ENCODE measurements at regions not wholly inside any gene's neighbourhood (a gene's known extent, or its start where the extent isn't known, plus 50 kb on each side); places are given as distances from the start of the nearest gene placed in this dataset.
"Not testable (repeated sequence)": the region's sequence is repeated elsewhere in the genome, so short reads cannot be mapped to it uniquely, and the experiment has no call there.

DNA sequence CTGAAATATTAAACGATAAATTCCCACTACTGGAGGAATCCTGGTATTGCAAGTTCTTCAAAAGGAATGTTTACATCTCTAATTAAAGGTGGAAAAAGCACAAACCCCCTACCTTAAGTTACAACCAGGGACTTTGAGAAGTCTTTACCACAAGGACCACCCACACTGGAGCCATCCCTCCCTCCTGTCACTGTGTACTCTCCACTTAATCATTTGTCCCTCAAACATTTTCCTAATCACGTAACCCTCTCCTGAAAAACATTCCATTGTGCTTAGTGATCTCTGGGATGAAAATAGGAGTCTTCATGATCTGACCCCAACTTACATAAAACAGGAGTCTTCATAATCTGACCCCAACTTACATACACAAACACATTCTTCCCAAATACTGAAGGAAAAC lies 85.7 kb downstream of the SUCLG1 start:
- DNase-seq: no peak

DNA sequence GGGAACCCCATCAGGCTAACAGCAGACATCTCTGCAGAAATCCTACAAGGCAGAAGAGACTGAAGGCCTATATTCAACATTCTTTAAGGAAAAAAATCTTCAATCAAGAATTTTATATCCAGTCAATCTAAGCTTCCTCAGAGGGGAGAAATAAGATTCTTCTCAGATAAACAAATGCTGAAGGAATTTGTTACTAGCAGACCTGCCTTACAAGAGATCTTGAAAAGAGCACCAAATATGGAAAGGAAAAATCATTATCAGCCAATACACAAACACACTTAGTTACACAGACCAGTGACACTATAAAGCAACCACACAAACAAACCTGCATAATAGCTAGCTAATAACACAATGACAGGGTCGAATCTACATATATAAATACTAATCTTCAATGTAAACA lies 96.5 kb downstream of the SUCLG1 start:
- no peak for DNase-seq

DNA sequence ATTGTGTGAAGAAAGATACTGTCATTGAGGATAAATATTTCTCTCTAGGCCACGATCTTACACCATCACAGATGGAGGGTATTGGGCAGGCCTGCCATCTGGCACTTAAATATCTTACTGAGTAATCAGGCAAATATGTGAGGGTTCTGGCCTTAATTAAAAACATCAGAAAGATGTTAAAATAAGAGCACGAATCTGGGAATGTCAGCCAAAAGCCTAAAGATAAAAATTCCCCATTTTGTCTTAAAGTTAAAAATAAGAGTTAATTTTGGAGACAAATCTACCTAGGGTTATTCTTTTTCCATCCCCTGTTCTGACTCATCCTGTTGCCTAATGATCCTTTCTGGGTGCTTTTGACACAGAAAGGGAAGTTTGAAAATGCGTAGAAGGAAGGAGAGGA lies 121.0 kb downstream of the SUCLG1 start:
- DNase-seq: no peak

DNA sequence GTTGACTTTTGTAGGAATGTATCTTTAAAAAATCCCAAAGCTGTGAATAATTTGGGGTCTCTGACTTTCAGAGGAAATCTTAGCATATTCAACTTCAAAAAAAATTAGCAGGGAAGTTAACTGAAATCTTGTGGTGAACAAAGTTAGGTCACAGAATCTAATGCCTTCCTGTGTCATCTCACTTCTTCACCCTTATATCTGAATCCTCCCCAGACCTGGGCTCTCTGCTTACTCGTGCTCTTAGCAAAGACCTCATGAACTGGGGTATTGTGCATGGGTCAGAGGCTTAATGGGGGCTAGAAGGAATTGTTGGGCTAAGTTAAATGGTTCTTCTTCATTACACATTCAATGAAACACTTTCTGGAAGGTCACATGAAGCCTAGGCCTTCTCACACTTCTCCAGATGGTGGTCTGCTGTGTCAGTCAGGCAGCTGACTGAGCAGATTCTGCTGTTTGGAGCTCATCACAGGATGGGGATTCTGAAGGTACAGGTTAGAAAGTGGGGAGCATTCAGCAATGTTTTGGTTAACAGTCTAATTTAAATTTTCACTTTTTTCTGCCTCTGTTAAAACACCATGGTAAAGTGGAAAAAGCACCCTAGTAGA lies 131.3 kb downstream of the SUCLG1 start:
- no peak for DNase-seq

DNA sequence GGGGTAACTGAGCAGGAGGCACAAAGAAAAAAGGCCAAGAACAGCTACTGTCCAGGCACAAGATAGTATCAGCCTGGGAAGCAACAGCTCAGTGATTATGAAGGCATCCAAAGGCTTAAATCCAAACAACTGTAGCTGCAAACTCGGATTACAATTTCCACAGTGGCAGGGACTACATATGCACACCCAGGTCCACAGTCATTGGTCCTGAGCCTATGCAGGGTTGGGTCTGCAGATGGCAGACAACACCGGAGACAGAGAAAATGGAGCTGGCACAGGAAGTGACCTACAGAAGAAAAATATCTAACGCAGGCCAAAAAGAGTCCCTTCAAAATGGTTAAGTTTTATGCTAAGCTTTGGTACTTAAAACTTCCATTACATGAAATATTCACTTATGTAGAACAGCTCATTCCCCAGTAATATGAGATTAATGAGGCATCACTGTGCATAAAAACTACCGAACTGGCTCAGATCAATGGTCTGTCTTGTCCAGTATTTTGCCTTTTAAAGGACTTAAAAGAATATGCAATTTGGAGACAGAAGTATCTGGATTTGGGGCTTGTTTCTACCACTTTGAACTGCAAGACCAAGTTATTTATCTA lies 132.1 kb downstream of the SUCLG1 start:
- DNase-seq: no peak

DNA sequence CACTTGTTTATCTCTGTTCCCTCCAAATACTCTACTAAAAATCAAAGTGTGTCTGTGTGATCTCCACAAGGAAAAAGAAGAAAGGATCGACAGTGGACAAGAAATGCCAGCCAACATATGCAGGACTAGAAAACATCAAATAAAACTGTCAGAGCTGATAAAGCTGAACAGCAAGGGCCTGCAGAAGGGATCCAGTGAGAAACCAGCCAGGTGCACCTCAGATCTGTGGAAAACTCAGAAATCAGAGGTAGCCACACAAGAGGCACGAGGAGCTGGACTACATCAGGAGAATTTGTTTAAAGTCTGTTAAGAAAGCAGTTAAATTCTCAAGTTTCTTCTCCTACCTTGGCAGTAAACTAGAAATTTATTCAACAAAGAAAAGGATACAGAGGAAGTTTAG lies 135.2 kb downstream of the SUCLG1 start:
- no peak for DNase-seq

DNA sequence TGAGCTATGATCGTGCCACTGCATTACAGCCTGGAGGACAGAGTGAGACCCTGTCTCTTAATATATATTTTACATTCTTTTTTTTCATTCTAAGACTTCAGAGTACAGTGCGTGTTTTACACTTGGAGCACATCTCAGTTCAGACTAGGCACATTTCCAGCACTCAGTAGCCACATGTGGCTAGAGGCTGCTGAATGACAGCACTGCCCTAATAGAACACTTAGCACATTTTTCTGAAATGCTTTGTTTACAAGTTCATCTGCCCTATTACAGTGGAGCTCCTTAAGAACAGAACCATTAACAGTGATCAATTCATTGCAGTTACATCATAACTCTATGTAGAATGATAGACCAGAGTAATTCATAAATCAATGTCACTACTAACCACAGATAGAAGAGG lies 138.1 kb downstream of the SUCLG1 start:
- DNase-seq: no peak

DNA sequence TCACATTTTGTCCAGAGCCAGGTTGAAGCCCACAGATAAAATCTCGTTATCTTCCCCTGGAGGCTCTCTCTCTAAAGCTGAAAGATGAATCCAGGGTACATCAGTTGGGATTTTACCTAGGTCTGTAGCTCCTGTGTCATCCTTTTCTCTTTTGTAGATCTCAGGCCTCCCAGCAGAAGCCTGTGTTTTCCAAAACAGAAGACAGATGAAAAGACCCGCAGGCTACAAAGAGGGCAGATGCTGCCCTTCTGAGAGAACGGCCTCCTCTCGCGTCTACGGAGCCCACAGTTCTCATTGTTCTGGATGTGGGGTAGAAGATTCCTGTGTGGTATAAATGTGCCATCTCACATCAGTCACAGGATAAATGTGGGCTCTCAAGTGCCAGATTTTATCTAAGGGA lies 139.5 kb downstream of the SUCLG1 start:
- no peak for DNase-seq

DNA sequence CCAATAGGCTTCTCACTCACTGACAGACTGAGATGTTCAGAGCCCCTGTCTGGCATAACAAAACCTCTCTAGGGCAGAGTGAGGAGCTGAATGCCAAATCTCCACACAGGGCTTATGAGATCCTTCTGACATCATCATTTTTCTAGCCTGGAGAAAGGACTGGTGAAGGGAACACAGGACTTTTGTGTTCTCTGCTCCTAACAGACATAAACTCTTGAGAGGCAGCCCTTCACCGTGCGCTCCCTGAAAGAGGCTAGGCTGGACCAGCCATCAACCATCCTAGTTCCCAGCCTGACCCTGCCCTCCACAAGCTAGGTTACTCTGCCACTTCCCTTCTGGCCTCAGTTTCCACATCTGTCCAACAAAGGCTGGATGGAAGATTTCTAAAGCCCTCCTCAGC lies 141.9 kb downstream of the SUCLG1 start:
- no peak for DNase-seq

DNA sequence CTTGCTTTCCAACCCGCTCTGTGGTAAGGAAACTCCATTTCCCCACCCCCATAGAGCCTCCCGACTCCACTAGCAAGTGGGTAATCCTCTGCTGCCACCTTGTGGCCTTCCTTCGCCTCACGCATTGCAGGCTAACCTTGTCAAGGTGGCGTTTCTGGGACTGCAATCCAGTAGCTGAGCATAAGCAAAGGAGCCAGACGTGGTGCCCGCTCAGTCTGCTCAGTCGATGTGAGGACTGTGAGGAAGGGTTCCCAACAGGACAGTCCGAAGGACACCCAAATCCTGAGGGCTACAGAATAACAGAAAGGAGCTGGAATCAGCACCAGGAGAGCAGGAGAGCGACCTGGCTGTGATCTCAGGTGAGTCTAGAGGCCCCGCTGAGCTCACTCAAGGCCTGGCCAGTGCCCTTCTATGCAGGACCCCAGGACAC lies 144.2 kb downstream of the SUCLG1 start:
- peak; percentile 60 for DNase-seq

DNA sequence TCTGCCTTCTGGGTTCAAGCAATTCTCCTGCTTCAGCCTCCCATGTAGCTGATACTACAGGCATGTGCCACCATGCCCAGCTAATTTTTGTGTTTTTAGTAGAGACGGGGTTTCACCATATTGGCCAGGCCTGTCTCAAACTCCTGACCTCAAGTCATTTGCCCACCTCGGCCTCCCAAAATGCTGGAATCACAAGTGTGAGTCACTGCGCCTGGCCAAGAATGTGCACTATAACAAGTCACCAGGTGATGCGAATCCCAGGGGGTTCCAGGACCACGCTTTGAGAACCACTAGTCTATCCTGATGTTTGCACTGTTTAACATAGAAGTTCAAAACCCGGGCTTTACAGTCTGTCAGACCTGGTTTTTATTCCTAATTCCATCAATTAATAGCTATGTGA lies 144.8 kb downstream of the SUCLG1 start:
- no peak for DNase-seq

DNA sequence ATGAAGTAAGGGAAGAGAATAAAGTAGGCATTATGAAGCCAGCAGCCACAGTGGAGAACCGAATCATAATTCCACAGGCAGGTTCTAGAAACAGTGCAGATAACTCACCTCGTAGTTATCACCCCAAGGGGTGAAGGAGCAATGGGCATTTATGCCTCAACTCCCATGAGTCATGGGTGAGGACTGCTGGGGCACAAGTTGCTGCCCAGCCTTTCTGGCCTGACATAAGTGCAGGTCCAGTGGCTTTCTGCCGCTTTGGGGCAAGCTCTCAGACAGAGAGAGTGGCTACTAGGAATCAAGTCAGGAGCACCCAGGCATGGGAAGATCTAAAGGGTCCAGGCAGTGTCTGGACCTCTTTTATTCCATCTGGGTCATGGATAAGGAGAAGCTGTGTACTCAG lies 149.8 kb downstream of the SUCLG1 start:
- DNase-seq: no peak

DNA sequence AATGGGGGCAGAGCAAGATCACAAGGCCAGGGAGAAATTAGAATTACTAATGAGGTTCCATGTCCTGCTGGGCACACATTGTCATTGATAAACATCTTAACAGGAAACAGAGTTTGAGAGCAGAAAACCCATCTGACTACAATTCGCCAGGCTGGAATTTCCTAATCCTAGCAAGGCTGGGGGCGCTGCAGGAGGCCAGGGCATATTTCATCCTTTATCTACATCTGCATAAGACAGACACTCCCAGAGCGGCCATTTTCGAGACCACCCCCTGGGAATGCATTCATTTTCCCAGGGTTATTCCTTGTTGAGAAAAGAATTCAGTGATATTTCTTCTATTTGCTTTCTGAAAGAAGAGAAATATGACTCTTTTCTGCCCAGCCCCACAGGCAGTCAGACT lies 152.7 kb downstream of the SUCLG1 start:
- DNase-seq: no peak

DNA sequence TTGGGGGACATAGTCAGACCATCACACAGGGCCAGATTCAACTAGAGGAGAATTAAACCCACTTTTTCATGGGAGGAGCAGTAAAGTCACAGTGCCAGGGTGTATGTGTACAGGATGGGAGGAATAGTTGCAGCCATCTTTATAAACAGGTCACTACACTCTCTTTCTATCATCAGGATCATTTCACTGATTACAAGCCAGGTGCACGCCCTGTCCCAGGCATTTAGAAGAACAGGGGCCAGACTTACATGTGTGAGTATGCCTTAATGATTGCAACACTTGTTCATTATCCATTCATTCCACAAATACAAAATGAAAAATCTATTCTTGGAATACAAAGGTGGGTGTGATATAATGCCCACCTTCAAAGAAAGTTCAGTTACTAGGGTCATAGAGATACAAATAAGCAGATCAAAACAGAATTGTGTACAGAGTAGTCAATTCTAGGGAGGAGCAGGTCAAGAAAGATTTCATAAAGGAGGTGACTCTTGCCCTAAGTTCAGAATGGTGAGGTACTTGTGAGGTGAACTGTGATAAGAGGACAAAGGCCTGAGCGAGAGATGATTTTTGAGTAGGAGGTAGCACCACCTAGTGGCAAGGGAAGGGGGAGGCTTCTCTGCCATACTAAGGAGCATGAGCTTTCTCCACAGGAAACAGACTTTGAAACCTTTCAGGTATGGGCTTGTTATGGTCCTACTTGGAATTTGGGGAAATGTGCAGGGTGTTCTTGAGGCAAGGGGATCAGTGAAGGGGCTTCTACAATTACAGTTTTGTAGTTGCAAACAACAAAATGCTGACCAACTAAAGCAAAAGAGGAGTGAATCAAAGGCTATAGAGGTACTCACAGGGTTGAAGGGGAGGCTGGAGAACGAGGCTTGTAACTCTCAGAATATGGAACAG lies 156.3 kb downstream of the SUCLG1 start:
- peak; percentile 35 for DNase-seq

DNA sequence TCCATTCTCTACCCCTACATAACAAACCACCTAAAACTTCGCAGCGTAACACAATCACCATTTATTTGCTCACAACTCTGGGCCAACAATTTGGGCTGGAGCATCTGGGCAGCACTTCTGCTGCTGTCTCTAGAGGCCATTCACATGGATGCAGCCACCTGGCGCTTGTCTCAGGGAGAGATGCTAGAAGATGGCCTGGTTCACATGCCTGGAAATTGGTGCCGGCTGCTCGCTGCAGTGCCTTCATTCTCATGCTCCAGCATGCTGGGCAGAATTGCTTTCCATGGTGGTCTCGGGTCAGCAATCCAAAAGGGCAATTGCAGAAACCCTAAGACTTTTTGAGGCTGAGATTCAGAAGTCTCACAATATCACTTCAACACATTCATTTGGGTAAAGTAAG lies 157.4 kb downstream of the SUCLG1 start:
- no peak for DNase-seq

DNA sequence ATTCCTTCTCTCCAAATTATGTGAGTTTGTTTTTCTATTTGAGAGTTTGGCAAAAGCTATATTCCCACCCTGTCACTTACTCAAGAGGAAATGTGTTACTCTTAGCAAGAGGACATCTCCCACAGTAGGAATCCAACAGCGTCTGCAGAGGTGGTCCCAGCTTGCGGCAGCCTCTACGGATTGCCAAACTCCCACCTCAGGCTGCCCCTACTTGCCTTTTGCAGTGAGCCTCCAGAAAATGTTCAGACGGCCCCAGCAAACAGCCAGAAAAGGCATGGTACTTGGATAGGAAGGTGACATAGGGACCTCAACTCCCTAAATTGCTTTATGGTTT lies 158.4 kb downstream of the SUCLG1 start:
- DNase-seq: no peak

DNA sequence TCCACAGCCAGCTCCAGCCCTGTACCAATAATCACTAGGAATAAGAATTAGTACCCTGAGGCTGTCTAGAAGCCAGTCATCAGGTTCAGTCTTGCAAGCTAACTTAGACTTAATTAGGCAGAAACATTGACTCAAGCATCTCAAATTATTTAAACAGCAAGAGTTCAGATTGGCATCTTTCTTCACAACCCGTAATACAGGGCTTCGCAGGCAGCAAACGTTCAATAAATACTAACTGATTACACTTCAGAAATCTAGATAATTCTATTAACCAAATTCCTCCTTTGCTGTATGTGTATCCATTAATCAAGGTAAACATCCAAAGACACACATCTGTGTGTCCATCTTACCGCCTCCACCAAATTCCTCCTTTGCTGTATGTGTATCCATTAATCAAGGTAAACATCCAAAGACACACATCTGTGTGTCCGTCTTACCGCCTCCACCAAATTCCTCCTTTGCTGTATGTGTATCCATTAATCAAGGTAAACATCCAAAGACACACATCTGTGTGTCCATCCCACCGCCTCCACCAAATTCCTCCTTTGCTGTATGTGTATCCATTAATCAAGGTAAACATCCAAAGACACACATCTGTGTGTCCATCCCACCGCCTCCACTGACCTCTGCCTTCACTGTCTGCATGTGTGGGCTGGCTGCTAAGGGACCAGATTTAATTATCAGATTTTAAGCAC lies 158.9 kb downstream of the SUCLG1 start:
- not testable (repeated sequence) for DNase-seq

DNA sequence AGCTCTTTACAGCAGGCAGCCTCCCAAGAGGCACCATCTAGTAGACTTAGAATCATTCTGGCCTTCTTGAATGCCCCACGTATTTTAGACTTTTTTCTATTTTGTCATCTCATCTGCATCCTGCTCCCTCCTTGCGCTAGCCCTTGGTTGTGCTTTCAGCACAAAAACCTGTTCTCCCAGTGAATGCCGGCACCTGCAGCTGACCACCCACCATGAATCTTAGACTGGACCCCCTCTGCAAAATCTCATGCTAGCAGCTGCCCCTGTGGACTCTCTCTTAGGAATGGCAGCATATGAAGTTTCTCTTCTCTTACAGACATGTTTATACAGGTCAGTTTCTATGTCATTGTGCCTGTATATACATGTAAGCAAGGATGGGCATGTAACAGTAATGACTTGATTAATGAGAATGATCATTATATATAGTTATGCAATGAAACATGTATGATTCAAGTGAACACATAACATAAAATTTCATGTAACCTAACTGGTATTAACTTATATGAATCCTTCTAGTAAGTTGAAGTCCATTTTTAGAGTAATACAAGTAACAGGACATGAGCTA lies 159.8 kb downstream of the SUCLG1 start:
- no peak for DNase-seq

DNA sequence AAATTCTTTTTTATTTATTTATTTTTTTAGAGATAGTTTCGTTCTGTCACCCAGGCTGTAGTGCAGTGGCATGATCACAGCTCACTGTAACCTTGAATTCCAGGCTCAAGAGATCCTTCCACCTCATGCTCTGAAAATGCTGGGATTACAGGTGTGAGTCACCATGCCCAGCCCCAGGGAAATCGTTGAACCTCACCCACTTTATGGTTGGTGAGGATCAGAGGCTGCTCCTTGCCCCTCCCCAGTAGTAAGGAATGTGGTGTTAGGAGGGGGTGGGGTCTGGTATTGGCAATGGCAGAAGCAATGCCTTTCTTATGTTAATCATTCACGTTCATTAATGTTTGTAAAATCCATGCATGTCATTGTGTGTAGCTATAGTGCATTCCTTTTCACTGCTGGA lies 161.9 kb downstream of the SUCLG1 start:
- DNase-seq: no peak

DNA sequence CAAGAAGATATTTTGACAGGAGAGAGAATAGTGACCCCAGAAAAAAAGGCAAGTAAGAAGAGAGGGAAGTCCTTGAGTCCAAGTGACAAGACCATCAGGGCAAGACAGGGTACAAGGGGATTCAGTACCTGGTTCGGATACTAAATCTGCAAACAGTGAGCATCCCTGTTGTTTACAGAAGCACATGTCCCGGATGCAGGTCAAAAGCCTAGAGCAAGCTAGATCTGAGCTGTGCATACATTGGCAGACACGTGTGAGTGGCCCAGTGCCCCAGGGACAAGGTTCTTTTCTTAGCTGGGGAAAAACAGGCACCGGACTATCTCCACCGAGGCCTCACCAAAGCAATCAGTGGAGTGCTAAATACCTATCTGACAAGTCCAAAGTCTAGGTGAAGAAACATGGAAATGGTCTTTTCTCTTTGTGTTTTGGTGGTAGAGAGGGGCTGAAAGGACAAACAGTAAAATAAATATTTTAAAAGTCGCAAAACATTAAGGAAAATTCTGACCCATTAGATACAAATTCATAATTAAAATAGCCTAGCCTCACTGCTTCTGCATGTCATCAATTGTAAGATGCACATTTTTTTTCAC lies 165.2 kb downstream of the SUCLG1 start:
- no peak for DNase-seq

DNA sequence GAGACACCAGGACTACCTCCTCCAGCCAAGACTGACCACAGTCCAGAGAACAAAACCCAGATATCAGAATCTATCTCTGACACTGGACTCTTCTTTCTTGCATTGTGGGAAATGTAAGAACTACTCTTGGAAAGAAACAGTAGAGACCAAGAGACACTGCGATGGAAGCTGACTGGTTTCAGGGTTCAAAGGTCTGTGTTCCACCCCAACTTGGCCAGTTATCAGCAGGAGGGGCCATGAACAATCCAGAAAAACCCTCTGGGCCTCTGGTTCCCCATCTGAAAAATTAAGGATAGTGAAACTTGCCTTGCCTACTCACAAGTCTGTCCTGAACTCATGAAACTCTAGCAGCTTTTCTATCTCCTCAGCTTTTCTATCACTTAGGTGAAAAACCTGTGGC lies 166.5 kb downstream of the SUCLG1 start:
- no peak for DNase-seq

DNA sequence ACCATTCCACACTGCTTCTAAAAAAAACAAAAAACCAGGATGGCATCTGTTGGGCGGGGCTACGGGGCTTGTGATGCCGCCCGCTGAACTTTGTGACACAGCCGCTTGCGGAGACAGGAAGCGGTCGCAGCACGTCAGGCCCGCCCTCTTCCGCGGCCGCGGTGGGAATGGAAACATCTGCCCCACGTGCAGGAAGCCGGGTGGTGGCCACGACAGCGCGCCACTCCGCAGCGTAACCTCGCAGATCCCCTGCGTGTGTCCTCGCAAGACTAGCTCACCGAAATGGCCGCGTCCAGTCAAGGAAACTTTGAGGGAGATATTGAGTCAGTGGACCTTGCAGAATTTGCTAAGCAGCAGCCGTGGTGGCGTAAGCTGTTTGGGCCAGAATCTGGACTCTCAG lies 168.5 kb downstream of the SUCLG1 start:
- DNase-seq: no peak

DNA sequence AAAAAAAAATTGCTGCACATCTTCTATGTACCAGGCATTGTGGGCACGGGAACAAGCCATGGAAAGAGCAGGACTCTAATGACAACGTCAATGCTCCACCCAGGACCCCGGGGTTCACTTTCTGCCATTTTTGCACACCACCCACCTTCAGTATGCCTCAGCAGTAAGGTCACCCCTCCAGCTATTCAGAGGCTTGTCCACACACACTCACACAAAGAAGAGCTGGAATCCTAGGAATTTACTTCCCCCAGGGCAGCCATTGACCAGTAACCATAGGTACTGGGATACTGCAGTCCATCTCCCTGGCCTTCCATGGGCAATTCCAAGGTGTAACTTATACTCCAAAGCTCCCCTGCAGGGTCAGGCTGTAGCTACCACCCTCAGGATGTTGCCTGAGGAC lies 170.8 kb downstream of the SUCLG1 start:
- no peak for DNase-seq

Data from left hindlimb (tissue), 1 donor.